ENCODE measurements at regions not wholly inside any gene's neighbourhood (a gene's known extent, or its start where the extent isn't known, plus 50 kb on each side); places are given as distances from the start of the nearest gene placed in this dataset.

DNA sequence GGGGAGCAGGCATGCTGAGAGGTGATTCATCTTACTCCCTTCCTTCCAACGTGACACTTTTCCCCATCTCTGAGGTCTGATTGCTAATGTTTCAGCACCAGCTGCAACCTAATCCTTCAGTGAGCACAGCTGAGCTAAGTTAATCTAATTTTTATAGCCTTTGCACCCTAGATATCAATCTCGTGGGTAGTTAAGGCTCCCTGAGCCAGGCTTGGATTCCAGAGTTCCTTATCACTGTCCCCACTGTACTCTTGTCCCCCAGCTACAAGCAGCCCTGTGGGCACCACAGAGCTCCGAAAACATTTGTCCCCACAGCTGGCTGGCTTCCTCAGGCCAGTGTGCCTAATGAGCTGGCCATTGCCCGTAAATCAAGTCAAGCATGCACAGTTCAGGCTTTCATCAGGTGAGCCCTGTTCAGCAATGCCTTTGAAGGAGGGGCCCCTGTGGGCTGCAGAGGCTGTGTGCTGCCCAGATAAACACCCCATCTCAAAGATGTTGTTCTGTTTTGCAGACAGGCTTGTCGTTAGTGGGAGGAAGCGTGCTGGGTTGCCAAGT, 376.9 kb upstream of the RASGRP1 start:
- TF ChIP-seq CTCF (IDR thresholded peaks at IDR 0.05; ENCODE audit: low read length) = no peak
- no peak for TF ChIP-seq EZH2 (IDR thresholded peaks at IDR 0.05; ENCODE audit: borderline replicate concordance, low read length)
